T-helper 17 cell (primary cell): ENCODE measurements at regions not wholly inside any gene's neighbourhood (a gene's known extent, or its start where the extent isn't known, plus 50 kb on each side); places are given as distances from the start of the nearest gene placed in this dataset.

Source experiments
- ATAC-seq: fragments of 150-1000 bp; cut with Tn5 transposase; 2 replicates; pipeline ENCODE4 v1.10.0; 2021; ENCODE audit warnings: mild to moderate bottlenecking, moderate library complexity
- DNase-seq, 3 donors: peaks; one replicate each; pipeline versions ENCODE4 v3.0.0 to v3.0.0-alpha.2; 2020 to 2021
- H3K9me3 ChIP-seq: one replicate; pipeline ENCODE4 v1.7.0; 2013; ENCODE audit warnings: low read length, mild to moderate bottlenecking; ENCODE audit not compliant: control insufficient read depth, poor library complexity, severe bottlenecking
- H3K27ac Mint-ChIP-seq: one replicate; pipeline ENCODE4 v1.8.0; 2022; ENCODE audit warnings: mild to moderate bottlenecking, moderate library complexity, mixed read lengths
- H3K27me3 Mint-ChIP-seq: one replicate; pipeline ENCODE4 v1.8.0; 2022; ENCODE audit warnings: mixed read lengths
- H3K36me3 Mint-ChIP-seq: one replicate; pipeline ENCODE4 v1.8.0; 2022; ENCODE audit warnings: low read depth, mixed read lengths
- H3K4me1 Mint-ChIP-seq: one replicate; pipeline ENCODE4 v1.8.0; 2022; ENCODE audit warnings: mild to moderate bottlenecking, mixed read lengths
- H3K4me3 Mint-ChIP-seq: one replicate; pipeline ENCODE4 v1.8.0; 2022; ENCODE audit warnings: mild to moderate bottlenecking, moderate library complexity, mixed read lengths

DNA sequence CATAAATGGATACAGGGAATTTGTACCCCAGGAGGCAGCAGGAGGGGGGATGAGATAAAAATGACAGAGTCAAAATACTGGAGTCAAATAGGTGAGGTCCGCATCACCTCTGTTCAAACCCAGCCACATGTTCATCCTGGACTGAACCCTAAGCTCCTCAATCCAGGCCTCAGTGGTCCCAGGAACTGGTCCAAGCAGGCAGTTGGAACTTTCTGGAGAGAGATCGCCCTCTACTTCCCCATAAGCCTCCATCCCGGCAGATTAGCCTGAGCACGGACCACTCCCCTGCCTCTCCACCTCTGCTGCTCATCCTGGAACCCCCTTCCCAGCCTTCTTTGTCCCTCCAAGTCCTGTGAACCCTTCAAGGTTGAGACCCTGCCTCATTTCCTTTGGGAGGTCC is 959.7 kb upstream of the ZNF722 start:
- H3K36me3 Mint-ChIP-seq, result no peaks in the 10 kb centered on the region
- ATAC-seq, result no peak
- no peaks in the 10 kb centered on the region for H3K4me1 Mint-ChIP-seq
- H3K27ac Mint-ChIP-seq, result no peak overlapping the region
- H3K9me3 ChIP-seq, result peaks cover 2% of the 10 kb centered on the region
- no peaks in the 10 kb centered on the region for H3K27me3 Mint-ChIP-seq
- no peak for DNase-seq
- H3K4me3 Mint-ChIP-seq, result no peak overlapping the region

DNA sequence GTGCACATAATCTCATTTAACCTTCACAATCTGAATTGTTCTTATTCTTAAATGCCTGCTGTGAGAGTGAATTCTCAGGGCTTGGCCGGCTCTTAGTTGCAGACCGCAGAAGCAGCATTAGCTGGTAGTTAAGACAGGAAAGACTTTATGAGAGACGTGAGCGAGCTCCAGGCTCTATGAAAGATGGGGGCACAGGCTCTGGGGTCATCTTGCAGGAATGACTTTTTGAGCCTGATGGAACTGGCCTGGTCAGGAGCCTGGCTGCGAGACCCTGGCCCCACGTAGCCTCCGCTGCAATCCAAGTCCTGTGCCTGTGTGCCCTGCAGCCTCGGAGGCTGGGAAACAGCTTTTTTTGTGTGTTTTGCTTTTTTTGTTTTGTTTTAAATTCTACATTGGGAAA is 958.8 kb upstream of the ZNF722 start:
- Mint-ChIP-seq H3K4me1 (no peaks in the 10 kb centered on the region), H3K4me3 (no peak overlapping the region), H3K27me3 (no peaks in the 10 kb centered on the region), H3K36me3 (no peaks in the 10 kb centered on the region), H3K27ac (no peak overlapping the region)
- ATAC-seq (no peak), DNase-seq (no peak)
- peaks cover 5% of the 10 kb centered on the region for H3K9me3 ChIP-seq

DNA sequence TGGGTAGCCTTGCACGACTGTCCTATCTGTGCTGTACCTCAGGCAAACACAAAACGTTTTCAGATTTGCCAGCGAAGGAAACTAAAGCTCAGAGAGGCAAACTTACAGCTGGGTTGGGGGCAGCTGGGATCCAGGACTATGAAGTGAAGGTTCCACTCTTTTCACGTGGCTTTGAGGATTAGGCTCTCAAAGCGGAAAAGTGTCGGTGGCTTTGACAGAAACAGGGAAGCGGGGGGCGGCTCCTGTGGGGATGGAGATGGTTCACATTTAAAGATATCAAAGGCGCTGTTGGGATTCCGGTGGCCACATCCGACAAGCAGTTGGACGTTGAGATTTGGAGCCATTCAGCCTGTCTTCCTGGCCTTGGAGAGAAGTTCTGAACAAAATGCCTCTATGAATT is 958.3 kb upstream of the ZNF722 start:
- Mint-ChIP-seq H3K36me3 (no peaks in the 10 kb centered on the region), H3K27me3 (no peaks in the 10 kb centered on the region), H3K27ac (no peak overlapping the region), H3K4me3 (no peak overlapping the region), H3K4me1 (no peaks in the 10 kb centered on the region)
- peaks cover 5% of the 10 kb centered on the region for H3K9me3 ChIP-seq
- no peak for DNase-seq
- ATAC-seq, result no peak

DNA sequence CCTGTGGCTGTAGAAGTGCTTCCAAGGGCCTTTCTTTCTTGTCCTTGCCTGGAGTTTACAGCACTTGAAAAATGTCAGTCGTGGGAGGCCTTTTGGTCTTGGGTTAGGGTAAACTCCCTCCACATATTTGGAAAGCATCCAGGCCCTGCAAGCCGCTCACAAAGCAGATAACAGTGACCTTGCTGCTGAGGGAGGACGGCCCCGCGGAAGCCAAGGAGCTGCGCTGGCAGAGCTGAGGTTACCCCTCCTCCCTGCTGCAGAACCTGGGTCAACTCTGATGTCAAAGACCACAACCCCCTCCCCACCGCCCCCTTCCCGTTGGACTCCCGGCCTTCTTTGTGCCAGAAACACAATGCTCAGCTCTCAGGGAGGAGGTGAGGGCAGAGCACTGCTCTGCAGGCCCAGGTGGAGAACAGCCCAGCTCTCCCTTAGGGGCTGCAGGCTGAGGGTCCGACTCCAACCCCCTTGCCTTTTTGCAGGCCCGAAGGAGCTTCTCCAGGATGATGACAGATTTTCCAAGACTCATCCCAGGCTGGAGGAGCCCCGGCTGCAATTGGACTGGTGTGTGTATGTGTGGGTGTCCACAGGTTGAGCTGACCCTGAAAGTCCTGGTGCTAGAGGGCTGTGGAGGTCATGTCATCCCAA is 957.6 kb upstream of the ZNF722 start:
- ATAC-seq, result no peak
- Mint-ChIP-seq H3K27ac (no peak overlapping the region), H3K27me3 (no peaks in the 10 kb centered on the region), H3K4me3 (no peak overlapping the region), H3K36me3 (no peaks in the 10 kb centered on the region), H3K4me1 (no peaks in the 10 kb centered on the region)
- DNase-seq, result no peak
- H3K9me3 ChIP-seq, result peaks cover 3% of the 10 kb centered on the region

DNA sequence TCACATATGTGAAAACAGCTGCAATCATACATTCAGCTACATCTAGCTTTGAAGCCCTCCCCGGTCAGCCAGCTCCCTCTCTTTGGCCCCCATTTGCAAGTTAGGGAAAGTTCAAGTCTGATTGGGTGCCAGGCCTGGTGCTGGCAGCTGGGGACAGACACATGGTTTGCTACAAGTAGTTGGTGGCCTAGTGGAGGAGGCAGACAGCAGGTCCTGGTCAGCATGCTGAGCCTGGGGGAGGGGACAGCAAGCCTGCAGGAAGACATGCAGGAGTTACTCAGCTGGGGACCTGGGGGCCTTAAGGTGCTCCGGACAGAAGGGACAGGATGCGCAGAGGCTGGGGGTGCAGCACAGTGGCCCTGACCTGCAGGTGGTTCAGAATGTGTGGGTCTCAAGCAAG is 956.9 kb upstream of the ZNF722 start:
- H3K27ac Mint-ChIP-seq, result no peak overlapping the region
- no peak for DNase-seq
- no peaks in the 10 kb centered on the region for H3K36me3 Mint-ChIP-seq
- H3K4me3 Mint-ChIP-seq, result peak overlapping the region; percentile 0
- H3K4me1 Mint-ChIP-seq, result no peaks in the 10 kb centered on the region
- ATAC-seq, result no peak
- H3K27me3 Mint-ChIP-seq, result no peaks in the 10 kb centered on the region
- H3K9me3 ChIP-seq, result peaks cover 3% of the 10 kb centered on the region

DNA sequence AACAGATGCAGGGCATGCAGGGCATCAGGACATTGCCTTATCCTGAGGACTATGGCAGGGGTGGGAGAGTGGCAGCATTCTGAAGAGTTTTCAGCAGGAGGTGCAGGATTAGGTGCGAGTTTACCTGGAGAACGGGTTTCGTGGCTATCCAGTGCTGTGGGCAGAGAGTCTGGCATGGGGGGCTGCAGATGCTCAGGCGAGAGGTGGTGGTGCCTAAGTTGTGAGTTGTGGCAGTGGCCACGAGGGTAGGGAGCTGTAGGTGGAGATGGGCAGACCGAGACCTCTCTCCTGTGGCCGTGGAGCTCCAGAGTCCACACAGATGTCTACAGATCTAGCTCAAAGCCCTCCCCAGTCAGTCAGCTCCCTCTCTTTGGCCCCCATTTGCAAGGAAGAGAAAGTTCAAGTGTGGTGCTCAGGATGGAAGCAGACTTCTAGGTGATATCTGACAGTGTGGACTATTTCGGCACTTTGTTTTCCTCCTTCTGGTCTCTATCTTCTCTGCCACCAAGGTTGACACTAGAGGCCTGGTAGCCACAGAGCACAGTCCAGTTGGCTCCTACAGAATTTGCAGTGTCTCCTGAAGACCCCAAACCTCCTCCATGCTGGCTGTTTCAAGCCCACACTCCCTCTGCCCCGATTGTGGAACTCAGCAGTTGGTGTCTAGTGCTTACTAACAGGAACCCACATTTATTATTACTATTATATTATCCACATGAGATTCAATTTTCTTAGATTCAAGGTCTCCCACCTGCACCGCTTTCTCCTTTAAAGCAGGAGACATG is 955.7 kb upstream of the ZNF722 start:
- H3K9me3 ChIP-seq, result peaks cover 3% of the 10 kb centered on the region
- Mint-ChIP-seq H3K27me3 (no peaks in the 10 kb centered on the region), H3K27ac (no peak overlapping the region), H3K4me3 (no peak overlapping the region), H3K36me3 (no peaks in the 10 kb centered on the region), H3K4me1 (no peaks in the 10 kb centered on the region)
- ATAC-seq (no peak), DNase-seq (no peak)

DNA sequence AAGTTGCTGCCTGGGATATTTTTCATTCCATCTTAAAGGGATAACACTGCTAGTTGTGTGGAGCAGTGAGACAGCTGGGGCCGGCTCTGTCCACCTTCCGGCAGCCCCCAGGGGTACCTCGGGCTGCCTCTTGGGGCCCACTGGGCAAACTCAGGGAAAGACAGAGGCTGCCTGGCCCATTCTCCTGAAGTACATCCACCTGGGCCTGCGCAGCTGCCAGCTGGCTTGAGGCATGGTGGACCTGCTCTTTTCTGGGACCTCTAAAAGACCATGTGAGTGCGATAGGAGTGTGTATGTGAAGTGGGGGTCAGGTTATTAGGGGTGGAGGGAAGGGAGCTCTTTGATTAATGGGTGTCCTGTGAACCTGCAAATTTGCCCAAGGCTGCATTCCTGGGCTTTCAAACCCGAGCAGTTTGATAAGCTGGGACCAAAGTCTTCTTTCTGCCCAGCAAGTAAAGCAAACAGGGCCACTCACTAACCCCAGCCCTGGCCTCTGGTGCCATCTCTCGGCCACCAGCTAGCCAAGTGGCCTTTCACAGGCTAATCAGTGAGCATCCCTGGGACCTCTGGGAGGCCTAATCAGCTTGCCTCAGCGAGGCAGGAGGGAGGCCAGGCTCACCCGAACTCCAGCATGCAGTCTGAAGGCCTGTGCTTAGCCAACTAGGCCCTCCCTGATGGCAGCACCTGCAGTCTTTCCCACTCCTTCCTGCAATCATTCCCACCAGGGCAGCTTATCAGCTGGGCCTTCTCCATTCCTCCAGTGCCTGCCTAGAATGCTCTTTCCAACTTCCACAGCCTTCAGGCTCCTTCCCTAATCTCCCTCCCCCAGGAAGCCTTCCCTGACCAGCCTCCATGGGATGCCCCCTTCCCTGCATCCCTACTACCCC is 954.7 kb upstream of the ZNF722 start:
- H3K27me3 Mint-ChIP-seq, result no peaks in the 10 kb centered on the region
- no peak overlapping the region for H3K27ac Mint-ChIP-seq
- ATAC-seq (no peak), DNase-seq (no peak)
- no peaks in the 10 kb centered on the region for H3K36me3 Mint-ChIP-seq
- no peak overlapping the region for H3K4me3 Mint-ChIP-seq
- H3K9me3 ChIP-seq, result peaks cover 3% of the 10 kb centered on the region
- H3K4me1 Mint-ChIP-seq, result no peaks in the 10 kb centered on the region

DNA sequence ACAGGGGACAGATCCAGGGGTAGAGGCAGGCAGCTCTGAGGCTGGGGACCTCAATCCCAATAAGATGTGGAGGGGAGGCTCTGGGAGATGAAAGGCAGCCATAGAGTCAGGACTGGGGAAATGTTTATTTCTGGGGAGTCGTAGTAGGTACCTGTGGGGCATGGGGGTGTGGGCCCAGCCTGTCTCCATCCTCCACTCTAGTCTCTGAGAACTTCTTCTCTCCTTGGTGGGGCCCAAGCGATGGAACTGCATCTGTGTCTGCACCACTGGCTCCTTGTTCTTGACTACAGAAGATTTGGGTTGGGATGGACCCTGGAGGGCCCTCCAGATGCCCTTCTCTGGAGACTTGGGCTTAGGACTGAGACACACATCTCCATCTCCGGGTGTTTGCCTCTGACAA is 953.9 kb upstream of the ZNF722 start:
- peaks cover 5% of the 10 kb centered on the region for H3K9me3 ChIP-seq
- no peak for ATAC-seq
- no peaks in the 10 kb centered on the region for H3K27me3 Mint-ChIP-seq
- H3K4me3 Mint-ChIP-seq, result no peak overlapping the region
- no peak overlapping the region for H3K27ac Mint-ChIP-seq
- no peaks in the 10 kb centered on the region for H3K4me1 Mint-ChIP-seq
- H3K36me3 Mint-ChIP-seq, result no peaks in the 10 kb centered on the region
- no peak for DNase-seq

DNA sequence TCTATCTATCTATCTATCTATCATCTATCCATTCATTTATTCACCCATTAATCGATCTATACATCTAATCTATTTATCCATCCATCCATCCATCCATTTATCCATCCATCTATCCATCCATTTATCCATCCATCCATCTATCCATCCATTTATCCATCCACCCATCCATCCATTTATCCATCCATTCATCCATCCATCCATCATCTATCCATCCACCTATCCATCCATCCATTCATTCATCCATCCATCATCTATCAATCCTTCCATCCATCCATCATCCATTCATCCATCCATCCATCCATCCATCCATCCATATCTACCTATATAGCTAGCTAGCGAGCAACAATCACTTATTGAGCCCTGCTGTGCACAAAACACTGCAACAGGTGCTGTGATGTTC is 953.1 kb upstream of the ZNF722 start:
- ATAC-seq (no peak), DNase-seq (no peak)
- Mint-ChIP-seq H3K4me1 (no peaks in the 10 kb centered on the region), H3K27me3 (no peaks in the 10 kb centered on the region), H3K4me3 (no peak overlapping the region), H3K36me3 (no peaks in the 10 kb centered on the region), H3K27ac (no peak overlapping the region)
- H3K9me3 ChIP-seq, result peaks cover 5% of the 10 kb centered on the region

DNA sequence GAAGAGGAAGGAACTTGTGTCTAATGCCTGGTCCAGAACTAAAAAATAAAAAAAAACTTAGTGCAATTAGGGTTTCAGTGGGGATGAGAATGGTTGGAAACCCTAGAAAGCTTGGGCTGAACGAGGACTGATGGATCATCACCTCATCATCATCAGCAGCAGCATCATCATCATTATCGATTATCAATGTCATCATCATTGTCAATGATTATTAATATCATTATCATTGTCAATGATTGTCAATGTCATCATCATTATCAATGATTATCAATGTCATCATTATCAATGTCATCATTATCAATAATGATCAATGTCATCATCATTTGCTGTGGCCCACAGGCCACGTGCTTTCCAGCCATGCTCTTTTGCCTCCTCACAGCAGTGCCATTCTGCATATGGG is 952.0 kb upstream of the ZNF722 start:
- DNase-seq (no peak), ATAC-seq (no peak)
- no peak overlapping the region for H3K4me3 Mint-ChIP-seq
- no peaks in the 10 kb centered on the region for H3K4me1 Mint-ChIP-seq
- H3K36me3 Mint-ChIP-seq, result no peaks in the 10 kb centered on the region
- no peaks in the 10 kb centered on the region for H3K27me3 Mint-ChIP-seq
- H3K27ac Mint-ChIP-seq, result no peak overlapping the region
- H3K9me3 ChIP-seq, result peaks cover 5% of the 10 kb centered on the region

DNA sequence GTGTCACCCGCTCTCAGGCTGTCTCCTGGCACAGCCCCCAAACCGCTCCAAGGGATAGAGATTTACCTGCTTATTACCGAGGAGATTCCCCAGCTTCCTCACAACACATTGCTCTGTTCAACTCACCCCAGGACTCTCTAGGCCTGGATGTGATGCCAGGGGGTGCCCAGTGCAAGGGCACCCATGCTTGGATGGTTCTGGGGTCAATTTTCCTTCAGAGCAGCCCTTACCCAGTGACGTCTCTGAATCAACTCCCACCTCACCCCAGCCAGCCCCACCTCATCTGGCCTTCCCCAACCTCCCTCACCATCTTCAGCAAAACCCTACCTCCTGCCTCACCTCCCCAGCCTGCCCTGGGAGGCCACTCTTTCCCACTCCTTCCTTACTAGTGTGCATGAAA is 951.6 kb upstream of the ZNF722 start:
- H3K27ac Mint-ChIP-seq, result no peak overlapping the region
- H3K36me3 Mint-ChIP-seq, result no peaks in the 10 kb centered on the region
- DNase-seq, result no peak
- H3K4me1 Mint-ChIP-seq, result no peaks in the 10 kb centered on the region
- no peaks in the 10 kb centered on the region for H3K27me3 Mint-ChIP-seq
- ATAC-seq, result no peak
- H3K9me3 ChIP-seq, result peaks cover 5% of the 10 kb centered on the region
- no peak overlapping the region for H3K4me3 Mint-ChIP-seq

DNA sequence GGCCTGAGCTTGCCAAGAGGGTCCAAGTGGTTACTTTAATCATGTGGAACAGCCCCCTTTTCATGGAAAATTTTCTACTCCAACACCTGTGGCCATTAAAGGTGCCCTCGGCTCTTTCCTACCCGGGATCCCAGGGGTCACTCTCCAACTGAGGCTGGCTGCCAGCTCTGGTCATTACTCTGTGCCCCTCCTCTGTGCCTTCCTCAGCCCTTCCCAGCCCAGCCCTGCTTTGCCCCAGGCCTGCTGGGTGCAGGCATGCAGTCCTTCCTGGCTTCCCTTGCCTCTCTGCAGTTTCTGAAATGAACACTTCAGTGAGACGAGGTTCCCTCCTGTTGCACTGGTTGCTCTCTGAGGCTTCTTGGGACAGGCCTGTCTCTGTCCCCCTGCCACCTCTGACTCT is 951.1 kb upstream of the ZNF722 start:
- no peaks in the 10 kb centered on the region for H3K4me1 Mint-ChIP-seq
- peaks cover 8% of the 10 kb centered on the region for H3K9me3 ChIP-seq
- H3K27ac Mint-ChIP-seq, result no peak overlapping the region

DNA sequence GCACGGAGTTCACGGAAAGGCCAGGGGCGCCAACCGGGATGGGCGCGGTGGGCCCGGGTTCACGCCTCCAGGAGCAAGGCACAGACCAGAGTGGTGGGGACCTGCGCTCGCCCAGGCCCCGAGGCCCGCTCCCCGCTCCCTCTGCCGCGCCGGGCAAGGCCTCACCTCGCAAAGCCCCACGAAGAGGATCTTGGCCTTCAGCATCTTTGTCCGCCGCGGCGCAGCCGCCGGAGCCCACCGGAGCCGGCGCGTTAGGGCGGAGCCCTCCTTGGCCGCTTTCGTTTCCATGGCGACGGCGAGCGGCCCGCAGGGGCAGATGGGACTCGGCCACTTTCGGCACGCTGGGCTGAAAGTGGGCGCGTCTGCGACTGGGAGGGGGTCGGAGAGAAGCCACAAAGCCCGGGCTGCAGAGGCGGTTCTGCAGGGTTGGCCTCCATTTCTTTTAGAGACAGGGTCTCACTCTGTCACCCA is 944.4 kb upstream of the ZNF722 start:
- no peak for DNase-seq
- H3K36me3 Mint-ChIP-seq, result no peaks in the 10 kb centered on the region
- no peak for ATAC-seq
- no peak overlapping the region for H3K4me3 Mint-ChIP-seq
- H3K4me1 Mint-ChIP-seq, result no peaks in the 10 kb centered on the region
- no peaks in the 10 kb centered on the region for H3K27me3 Mint-ChIP-seq
- H3K27ac Mint-ChIP-seq, result no peak overlapping the region
- peaks cover 5% of the 10 kb centered on the region for H3K9me3 ChIP-seq

More for the DNA sequence above, 951.1 kb upstream of the ZNF722 start:
- Mint-ChIP-seq H3K27me3 (no peaks in the 10 kb centered on the region), H3K36me3 (no peaks in the 10 kb centered on the region), H3K4me3 (no peak overlapping the region)
- DNase-seq, result no peak
- ATAC-seq, result no peak
